ENCODE measurements at regions not wholly inside any gene's neighbourhood (a gene's known extent, or its start where the extent isn't known, plus 50 kb on each side); places are given as distances from the start of the nearest gene placed in this dataset.

GRCh38 chr2:8217468-8218030 is 464.3 kb upstream of the ID2 start:
- TF ChIP-seq ZNF274 (IDR thresholded peaks at IDR 0.05; ENCODE audit: low read depth, low read length) (no peak), SUZ12 (IDR thresholded peaks at IDR 0.05; ENCODE audit: extremely low read depth, insufficient read depth, insufficient read length) (no peak)

Data from NT2/D1 (cell line).